Nephron (organoid): ENCODE measurements at regions not wholly inside any gene's neighbourhood (a gene's known extent, or its start where the extent isn't known, plus 50 kb on each side); places are given as distances from the start of the nearest gene placed in this dataset.

Experiments used
- H3K27ac Mint-ChIP-seq, 3 experiments: 2 replicates each; pipeline ENCODE4 v1.8.0; 2020; ENCODE audit warnings: mixed read lengths in 3 of 3, mild to moderate bottlenecking in 2 of 3, moderate library complexity in 1 of 3
- H3K27me3 Mint-ChIP-seq: 2 replicates; pipeline ENCODE4 v1.8.0; 2021; ENCODE audit warnings: low read depth, mild to moderate bottlenecking, moderate library complexity, mixed read lengths
- H3K36me3 Mint-ChIP-seq: 2 replicates; pipeline ENCODE4 v1.8.0; 2020; ENCODE audit warnings: low read depth, mixed read lengths
- H3K4me1 Mint-ChIP-seq: 2 replicates; pipeline ENCODE4 v1.8.0; 2020; ENCODE audit warnings: mixed read lengths
- H3K4me3 Mint-ChIP-seq, 3 experiments: 2 replicates each; pipeline ENCODE4 v1.8.0; 2020; ENCODE audit warnings: mild to moderate bottlenecking in 3 of 3, mixed read lengths in 3 of 3, moderate library complexity in 2 of 3
- H3K9me3 Mint-ChIP-seq: 2 replicates; pipeline ENCODE4 v1.8.0; 2020; ENCODE audit warnings: mixed read lengths
- CTCF ChIP-seq, 3 experiments: fragments of 200-600 bp; sonication (generic); IDR thresholded peaks; one replicate each; pipeline ENCODE4 v1.5.0; 2021; ENCODE audit warnings: antibody characterized with exemption in 3 of 3; ENCODE audit not compliant: unreplicated experiment in 3 of 3

- H3K27ac Mint-ChIP-seq = no peak overlapping the region
Observed at GRCh38 chr12:13465635-13466034, 269.1 kb downstream of the EMP1 start.

GRCh38 chr12:13463189-13463588 lies 266.7 kb downstream of the EMP1 start:
- H3K4me3 Mint-ChIP-seq = no peak overlapping the region
- no peaks in the 10 kb centered on the region for H3K4me1 Mint-ChIP-seq
- no peaks in the 10 kb centered on the region for H3K9me3 Mint-ChIP-seq
- H3K27me3 Mint-ChIP-seq = peaks cover 4% of the 10 kb centered on the region
- TF ChIP-seq CTCF (IDR thresholded peaks at IDR 0.05; ENCODE audit: unreplicated experiment in 3 of 3) = no peak
- no peaks in the 10 kb centered on the region for H3K36me3 Mint-ChIP-seq
- H3K27ac Mint-ChIP-seq = no peak overlapping the region

More at GRCh38 chr12:13465635-13466034, 269.1 kb downstream of the EMP1 start:
- no peaks in the 10 kb centered on the region for H3K9me3 Mint-ChIP-seq
- H3K27me3 Mint-ChIP-seq = peaks cover 4% of the 10 kb centered on the region
- no peaks in the 10 kb centered on the region for H3K4me1 Mint-ChIP-seq
- no peak for TF ChIP-seq CTCF (IDR thresholded peaks at IDR 0.05; ENCODE audit: unreplicated experiment in 3 of 3)
- no peaks in the 10 kb centered on the region for H3K36me3 Mint-ChIP-seq
- no peak overlapping the region for H3K4me3 Mint-ChIP-seq

GRCh38 chr12:13462450-13462849 lies 265.9 kb downstream of the EMP1 start:
- Mint-ChIP-seq H3K9me3 (no peaks in the 10 kb centered on the region), H3K4me1 (no peaks in the 10 kb centered on the region), H3K36me3 (no peaks in the 10 kb centered on the region), H3K27me3 (no peaks in the 10 kb centered on the region), H3K4me3 (no peak overlapping the region), H3K27ac (no peak overlapping the region)
- no peak for TF ChIP-seq CTCF (IDR thresholded peaks at IDR 0.05; ENCODE audit: unreplicated experiment in 3 of 3)

- Mint-ChIP-seq H3K4me3 (no peak overlapping the region), H3K27ac (no peak overlapping the region), H3K9me3 (no peaks in the 10 kb centered on the region), H3K27me3 (no peaks in the 10 kb centered on the region), H3K36me3 (no peaks in the 10 kb centered on the region), H3K4me1 (no peaks in the 10 kb centered on the region)
- no peak for TF ChIP-seq CTCF (IDR thresholded peaks at IDR 0.05; ENCODE audit: unreplicated experiment in 3 of 3)
Observed at GRCh38 chr12:13455778-13456144, 259.2 kb downstream of the EMP1 start.

- no peaks in the 10 kb centered on the region for H3K36me3 Mint-ChIP-seq
- no peaks in the 10 kb centered on the region for H3K9me3 Mint-ChIP-seq
- no peak overlapping the region for H3K27ac Mint-ChIP-seq
- H3K27me3 Mint-ChIP-seq = no peaks in the 10 kb centered on the region
- H3K4me3 Mint-ChIP-seq = no peak overlapping the region
- H3K4me1 Mint-ChIP-seq = no peaks in the 10 kb centered on the region
- TF ChIP-seq CTCF (IDR thresholded peaks at IDR 0.05; ENCODE audit: unreplicated experiment in 3 of 3) = no peak
Observed at GRCh38 chr12:13454991-13455777, 258.7 kb downstream of the EMP1 start.

- H3K4me3 Mint-ChIP-seq = no peak overlapping the region
- H3K9me3 Mint-ChIP-seq = no peaks in the 10 kb centered on the region
- H3K36me3 Mint-ChIP-seq = no peaks in the 10 kb centered on the region
- H3K27me3 Mint-ChIP-seq = no peaks in the 10 kb centered on the region
- TF ChIP-seq CTCF (IDR thresholded peaks at IDR 0.05; ENCODE audit: unreplicated experiment in 3 of 3) = no peak
- H3K4me1 Mint-ChIP-seq = no peaks in the 10 kb centered on the region
- H3K27ac Mint-ChIP-seq = no peak overlapping the region
Observed at GRCh38 chr12:13452955-13453570, 256.5 kb downstream of the EMP1 start.
